Neuron (in vitro differentiated cells): ENCODE measurements at regions not wholly inside any gene's neighbourhood (a gene's known extent, or its start where the extent isn't known, plus 50 kb on each side); places are given as distances from the start of the nearest gene placed in this dataset.

Experiments used
- H2AFZ ChIP-seq: one replicate; pipeline ENCODE4 v1.6.1; 2013; ENCODE audit warnings: low read depth, mild to moderate bottlenecking, inconsistent platforms, low read length, moderate library complexity
- H3K27me3 ChIP-seq: one replicate; pipeline ENCODE4 v1.6.1; 2013; ENCODE audit warnings: low read length; ENCODE audit not compliant: insufficient read depth
- H3K36me3 ChIP-seq: one replicate; pipeline ENCODE4 v1.6.1; 2013; ENCODE audit warnings: low read length; ENCODE audit not compliant: insufficient read depth
- H3K4me1 ChIP-seq: one replicate; pipeline ENCODE4 v1.6.1; 2013; ENCODE audit warnings: low read length; ENCODE audit not compliant: insufficient read depth
- H3K4me3 ChIP-seq: 2 replicates; pipeline ENCODE4 v1.5.1; 2013; ENCODE audit warnings: mild to moderate bottlenecking, low read length, moderate library complexity
- H3K9me3 ChIP-seq: one replicate; pipeline ENCODE4 v1.6.1; 2013; ENCODE audit warnings: low read length

- Histone ChIP-seq H3K4me1 (peaks cover 14% of the 10 kb centered on the region), H3K36me3 (no peaks in the 10 kb centered on the region), H2AFZ (no peak overlapping the region), H3K4me3 (no peak overlapping the region), H3K9me3 (no peaks in the 10 kb centered on the region), H3K27me3 (no peaks in the 10 kb centered on the region)
Observed at GRCh38 chr6:25017486-25017885, 81.7 kb upstream of the RIPOR2 start.

- no peak overlapping the region for H3K4me3 ChIP-seq
- H3K27me3 ChIP-seq, result no peaks in the 10 kb centered on the region
- no peak overlapping the region for H2AFZ ChIP-seq
- H3K4me1 ChIP-seq, result peaks cover 14% of the 10 kb centered on the region
- H3K9me3 ChIP-seq, result no peaks in the 10 kb centered on the region
- no peaks in the 10 kb centered on the region for H3K36me3 ChIP-seq
Observed at GRCh38 chr6:25017932-25018567, 82.3 kb upstream of the RIPOR2 start.

- Histone ChIP-seq H3K4me1 (peaks cover 14% of the 10 kb centered on the region), H3K27me3 (no peaks in the 10 kb centered on the region), H3K9me3 (no peaks in the 10 kb centered on the region), H3K36me3 (no peaks in the 10 kb centered on the region), H2AFZ (no peak overlapping the region), H3K4me3 (no peak overlapping the region)
Observed at GRCh38 chr6:25018568-25018954, 82.8 kb upstream of the RIPOR2 start.

- no peaks in the 10 kb centered on the region for H3K36me3 ChIP-seq
- no peak overlapping the region for H2AFZ ChIP-seq
- H3K4me1 ChIP-seq, result no peaks in the 10 kb centered on the region
- no peak overlapping the region for H3K4me3 ChIP-seq
- H3K9me3 ChIP-seq, result peaks cover 5% of the 10 kb centered on the region
- no peaks in the 10 kb centered on the region for H3K27me3 ChIP-seq
Observed at GRCh38 chr6:25022140-25022553, 86.4 kb upstream of the RIPOR2 start.

GRCh38 chr6:25023781-25024180 is 88.0 kb upstream of the RIPOR2 start:
- no peaks in the 10 kb centered on the region for H3K36me3 ChIP-seq
- no peaks in the 10 kb centered on the region for H3K4me1 ChIP-seq
- H3K9me3 ChIP-seq, result peaks cover 5% of the 10 kb centered on the region
- H2AFZ ChIP-seq, result no peak overlapping the region
- no peak overlapping the region for H3K4me3 ChIP-seq
- no peaks in the 10 kb centered on the region for H3K27me3 ChIP-seq

GRCh38 chr6:25024821-25025220 is 89.1 kb upstream of the RIPOR2 start:
- peaks cover 5% of the 10 kb centered on the region for H3K9me3 ChIP-seq
- H3K36me3 ChIP-seq, result no peaks in the 10 kb centered on the region
- H3K4me3 ChIP-seq, result no peak overlapping the region
- no peaks in the 10 kb centered on the region for H3K4me1 ChIP-seq
- H3K27me3 ChIP-seq, result no peaks in the 10 kb centered on the region
- H2AFZ ChIP-seq, result no peak overlapping the region

GRCh38 chr6:25025248-25025918 is 89.6 kb upstream of the RIPOR2 start:
- no peak overlapping the region for H2AFZ ChIP-seq
- H3K9me3 ChIP-seq, result peaks cover 5% of the 10 kb centered on the region
- H3K4me3 ChIP-seq, result no peak overlapping the region
- H3K27me3 ChIP-seq, result no peaks in the 10 kb centered on the region
- no peaks in the 10 kb centered on the region for H3K36me3 ChIP-seq
- no peaks in the 10 kb centered on the region for H3K4me1 ChIP-seq

GRCh38 chr6:25025919-25026301 is 90.2 kb upstream of the RIPOR2 start:
- Histone ChIP-seq H3K9me3 (peaks cover 5% of the 10 kb centered on the region), H2AFZ (no peak overlapping the region), H3K4me1 (no peaks in the 10 kb centered on the region), H3K36me3 (no peaks in the 10 kb centered on the region), H3K4me3 (no peak overlapping the region), H3K27me3 (no peaks in the 10 kb centered on the region)

GRCh38 chr6:25026723-25027122 is 91.0 kb upstream of the RIPOR2 start:
- H2AFZ ChIP-seq, result no peak overlapping the region
- peaks cover 5% of the 10 kb centered on the region for H3K9me3 ChIP-seq
- H3K4me1 ChIP-seq, result no peaks in the 10 kb centered on the region
- H3K36me3 ChIP-seq, result no peaks in the 10 kb centered on the region
- no peak overlapping the region for H3K4me3 ChIP-seq
- no peaks in the 10 kb centered on the region for H3K27me3 ChIP-seq

GRCh38 chr6:25027221-25027916 is 91.6 kb upstream of the RIPOR2 start:
- H3K36me3 ChIP-seq, result no peaks in the 10 kb centered on the region
- no peak overlapping the region for H3K4me3 ChIP-seq
- H2AFZ ChIP-seq, result no peak overlapping the region
- peaks cover 5% of the 10 kb centered on the region for H3K9me3 ChIP-seq
- H3K4me1 ChIP-seq, result no peaks in the 10 kb centered on the region
- H3K27me3 ChIP-seq, result no peaks in the 10 kb centered on the region

- H2AFZ ChIP-seq, result no peak overlapping the region
- H3K4me1 ChIP-seq, result no peaks in the 10 kb centered on the region
- H3K4me3 ChIP-seq, result no peak overlapping the region
- no peaks in the 10 kb centered on the region for H3K27me3 ChIP-seq
- H3K9me3 ChIP-seq, result peaks cover 5% of the 10 kb centered on the region
- H3K36me3 ChIP-seq, result no peaks in the 10 kb centered on the region
Observed at GRCh38 chr6:25028328-25028727, 92.6 kb upstream of the RIPOR2 start.

GRCh38 chr6:25032934-25033333 is 97.2 kb upstream of the RIPOR2 start:
- no peak overlapping the region for H2AFZ ChIP-seq
- H3K9me3 ChIP-seq, result no peaks in the 10 kb centered on the region
- H3K27me3 ChIP-seq, result no peaks in the 10 kb centered on the region
- no peaks in the 10 kb centered on the region for H3K4me1 ChIP-seq
- no peak overlapping the region for H3K4me3 ChIP-seq
- no peaks in the 10 kb centered on the region for H3K36me3 ChIP-seq

- Histone ChIP-seq H3K4me3 (no peak overlapping the region), H3K9me3 (no peaks in the 10 kb centered on the region)
Observed at GRCh38 chr6:25034431-25034921, 98.7 kb upstream of the RIPOR2 start.

More at GRCh38 chr6:25034431-25034921, 98.7 kb upstream of the RIPOR2 start:
- Histone ChIP-seq H3K27me3 (no peaks in the 10 kb centered on the region), H3K4me1 (no peaks in the 10 kb centered on the region), H3K36me3 (no peaks in the 10 kb centered on the region), H2AFZ (no peak overlapping the region)
